Ishikawa (cell line): ENCODE measurements at regions not wholly inside any gene's neighbourhood (a gene's known extent, or its start where the extent isn't known, plus 50 kb on each side); places are given as distances from the start of the nearest gene placed in this dataset.

Experiments
- CEBPB ChIP-seq: IDR thresholded peaks from 2 replicates; pipeline ENCODE4 v1.6.1; 2012
- CREB1 ChIP-seq: IDR thresholded peaks from 2 replicates; pipeline ENCODE4 v1.6.1; 2012; ENCODE audit warnings: low read depth
- EGR1 ChIP-seq: IDR thresholded peaks from 2 replicates; pipeline ENCODE4 v1.6.1; 2012
- EP300 ChIP-seq: IDR thresholded peaks from 2 replicates; pipeline ENCODE4 v1.6.1; 2012; ENCODE audit warnings: borderline replicate concordance
- FOXM1 ChIP-seq: IDR thresholded peaks from 2 replicates; pipeline ENCODE4 v1.6.1; 2012; ENCODE audit warnings: low read depth, borderline replicate concordance
- NFIC ChIP-seq: IDR thresholded peaks from 2 replicates; pipeline ENCODE4 v1.6.1; 2012
- RAD21 ChIP-seq: IDR thresholded peaks from 2 replicates; pipeline ENCODE4 v1.6.1; 2012; ENCODE audit warnings: low read depth
- TAF1 ChIP-seq: IDR thresholded peaks from 2 replicates; pipeline ENCODE4 v1.6.1; 2012; ENCODE audit warnings: low read depth, mild to moderate bottlenecking
- TCF12 ChIP-seq: IDR thresholded peaks from 2 replicates; pipeline ENCODE4 v1.6.1; 2012; ENCODE audit warnings: low read depth
- TEAD4 ChIP-seq: IDR thresholded peaks from 2 replicates; pipeline ENCODE4 v1.6.1; 2012
- YY1 ChIP-seq: IDR thresholded peaks from 2 replicates; pipeline ENCODE4 v1.6.1; 2012; ENCODE audit warnings: low read depth
- ZBTB7A ChIP-seq: IDR thresholded peaks from 2 replicates; pipeline ENCODE4 v1.6.1; 2012; ENCODE audit warnings: low read depth
- TF ChIP-seq, protein P1 (sequence below): IDR thresholded peaks from 2 replicates; pipeline ENCODE4 v1.6.1; 2012
- TF ChIP-seq, protein P2 (sequence below): IDR thresholded peaks from 2 replicates; pipeline ENCODE4 v1.6.1; 2012; ENCODE audit warnings: low read depth, mild to moderate bottlenecking
- TF ChIP-seq, protein P3 (sequence below): IDR thresholded peaks from 2 replicates; pipeline ENCODE4 v1.6.1; 2012

DNA sequence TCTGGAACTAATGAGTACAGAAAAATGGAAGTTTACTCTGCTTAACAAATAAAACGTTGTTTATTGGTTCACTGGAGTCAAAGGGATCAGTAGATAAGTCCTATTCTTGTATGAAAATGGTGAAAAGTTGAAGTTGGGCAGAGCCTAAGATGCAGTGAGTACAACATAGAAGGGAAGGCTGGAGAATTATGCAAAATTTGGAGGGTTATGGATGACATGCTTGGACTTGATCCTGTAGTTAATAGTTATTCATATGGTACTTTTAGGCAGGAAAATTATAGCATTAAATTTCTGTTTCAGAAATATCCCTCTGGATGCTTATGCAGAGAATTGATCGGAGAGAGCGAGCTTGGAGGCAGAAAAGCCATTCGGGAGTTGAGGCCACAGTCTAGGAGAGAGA is 167.6 kb downstream of the KCNS3 start:
- TF ChIP-seq EP300 = no peak

DNA sequence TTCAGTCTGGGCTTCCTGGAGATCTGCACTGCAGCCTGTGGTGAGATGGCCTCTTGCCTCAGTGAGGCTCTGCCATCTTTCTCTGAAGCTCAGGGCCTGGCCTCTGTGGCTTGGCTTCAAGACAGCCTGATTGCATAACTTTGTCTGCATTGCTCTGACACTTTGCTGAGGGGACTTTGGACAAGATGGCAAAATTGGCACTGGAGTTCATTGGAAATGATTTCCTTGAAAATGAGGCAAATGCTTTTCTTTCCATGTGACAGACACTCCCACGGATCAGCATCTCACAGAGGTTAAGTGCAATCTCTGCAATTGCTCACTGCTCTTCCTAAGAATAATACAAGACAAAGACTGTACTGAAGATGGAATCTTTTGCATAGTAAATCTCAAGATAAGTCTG is 166.8 kb downstream of the KCNS3 start:
- no peak for TF ChIP-seq YY1
- TF ChIP-seq RAD21 = no peak

DNA sequence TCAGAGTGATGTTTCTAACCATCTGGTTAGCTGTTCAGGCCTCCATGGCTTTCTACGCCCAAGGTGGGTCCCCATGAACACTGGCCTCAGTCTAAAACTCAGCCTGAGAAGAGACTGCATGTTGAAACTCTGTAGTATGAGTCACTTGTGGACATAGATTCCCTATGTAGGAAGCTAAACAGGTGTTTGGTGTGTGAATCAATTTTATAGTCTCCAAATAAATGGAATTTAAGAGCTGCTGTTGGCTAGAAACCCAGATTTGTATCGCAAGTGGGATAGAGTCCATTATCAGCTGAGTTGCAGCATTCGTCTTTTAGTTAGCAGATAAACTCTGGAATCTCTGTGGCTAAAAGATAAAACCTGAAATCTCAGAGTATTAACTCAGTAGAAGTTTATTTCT is 131.4 kb downstream of the KCNS3 start:
- TF ChIP-seq, protein P1, sequence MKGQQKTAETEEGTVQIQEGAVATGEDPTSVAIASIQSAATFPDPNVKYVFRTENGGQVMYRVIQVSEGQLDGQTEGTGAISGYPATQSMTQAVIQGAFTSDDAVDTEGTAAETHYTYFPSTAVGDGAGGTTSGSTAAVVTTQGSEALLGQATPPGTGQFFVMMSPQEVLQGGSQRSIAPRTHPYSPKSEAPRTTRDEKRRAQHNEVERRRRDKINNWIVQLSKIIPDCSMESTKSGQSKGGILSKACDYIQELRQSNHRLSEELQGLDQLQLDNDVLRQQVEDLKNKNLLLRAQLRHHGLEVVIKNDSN = no peak
- TF ChIP-seq TCF12 (no peak), YY1 (no peak), NFIC (no peak)
- TF ChIP-seq, protein P2, sequence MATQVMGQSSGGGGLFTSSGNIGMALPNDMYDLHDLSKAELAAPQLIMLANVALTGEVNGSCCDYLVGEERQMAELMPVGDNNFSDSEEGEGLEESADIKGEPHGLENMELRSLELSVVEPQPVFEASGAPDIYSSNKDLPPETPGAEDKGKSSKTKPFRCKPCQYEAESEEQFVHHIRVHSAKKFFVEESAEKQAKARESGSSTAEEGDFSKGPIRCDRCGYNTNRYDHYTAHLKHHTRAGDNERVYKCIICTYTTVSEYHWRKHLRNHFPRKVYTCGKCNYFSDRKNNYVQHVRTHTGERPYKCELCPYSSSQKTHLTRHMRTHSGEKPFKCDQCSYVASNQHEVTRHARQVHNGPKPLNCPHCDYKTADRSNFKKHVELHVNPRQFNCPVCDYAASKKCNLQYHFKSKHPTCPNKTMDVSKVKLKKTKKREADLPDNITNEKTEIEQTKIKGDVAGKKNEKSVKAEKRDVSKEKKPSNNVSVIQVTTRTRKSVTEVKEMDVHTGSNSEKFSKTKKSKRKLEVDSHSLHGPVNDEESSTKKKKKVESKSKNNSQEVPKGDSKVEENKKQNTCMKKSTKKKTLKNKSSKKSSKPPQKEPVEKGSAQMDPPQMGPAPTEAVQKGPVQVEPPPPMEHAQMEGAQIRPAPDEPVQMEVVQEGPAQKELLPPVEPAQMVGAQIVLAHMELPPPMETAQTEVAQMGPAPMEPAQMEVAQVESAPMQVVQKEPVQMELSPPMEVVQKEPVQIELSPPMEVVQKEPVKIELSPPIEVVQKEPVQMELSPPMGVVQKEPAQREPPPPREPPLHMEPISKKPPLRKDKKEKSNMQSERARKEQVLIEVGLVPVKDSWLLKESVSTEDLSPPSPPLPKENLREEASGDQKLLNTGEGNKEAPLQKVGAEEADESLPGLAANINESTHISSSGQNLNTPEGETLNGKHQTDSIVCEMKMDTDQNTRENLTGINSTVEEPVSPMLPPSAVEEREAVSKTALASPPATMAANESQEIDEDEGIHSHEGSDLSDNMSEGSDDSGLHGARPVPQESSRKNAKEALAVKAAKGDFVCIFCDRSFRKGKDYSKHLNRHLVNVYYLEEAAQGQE = no peak

DNA sequence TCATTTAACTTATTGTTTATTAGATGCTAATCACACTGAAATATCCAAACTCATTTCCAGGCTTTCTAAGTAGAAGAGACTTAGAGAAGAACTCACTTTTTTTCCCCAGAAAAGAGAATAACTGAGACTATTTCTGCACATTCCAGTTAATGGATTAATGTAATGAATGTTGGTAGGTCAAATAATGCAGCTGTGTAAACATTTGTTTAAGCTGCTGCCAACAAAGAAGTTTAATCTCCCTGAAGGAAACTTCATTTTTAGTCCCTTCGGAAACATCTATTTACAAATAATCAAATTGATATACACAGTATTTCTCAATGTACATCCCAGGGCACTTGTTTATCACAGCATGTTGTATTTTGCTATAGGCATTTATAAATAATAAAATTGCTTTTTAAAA is 126.9 kb downstream of the KCNS3 start:
- TF ChIP-seq, protein P2 = no peak
- no peak for TF ChIP-seq TCF12
- TF ChIP-seq, protein P1 = no peak
- TF ChIP-seq, protein P3, sequence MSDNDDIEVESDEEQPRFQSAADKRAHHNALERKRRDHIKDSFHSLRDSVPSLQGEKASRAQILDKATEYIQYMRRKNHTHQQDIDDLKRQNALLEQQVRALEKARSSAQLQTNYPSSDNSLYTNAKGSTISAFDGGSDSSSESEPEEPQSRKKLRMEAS = no peak
- no peak for TF ChIP-seq TAF1
- no peak for TF ChIP-seq ZBTB7A
- no peak for TF ChIP-seq EGR1
- TF ChIP-seq EP300 = no peak
- TF ChIP-seq NFIC = no peak
- TF ChIP-seq CREB1 = no peak
- TF ChIP-seq CEBPB = no peak
- no peak for TF ChIP-seq FOXM1
- no peak for TF ChIP-seq TEAD4
- TF ChIP-seq RAD21 = no peak

DNA sequence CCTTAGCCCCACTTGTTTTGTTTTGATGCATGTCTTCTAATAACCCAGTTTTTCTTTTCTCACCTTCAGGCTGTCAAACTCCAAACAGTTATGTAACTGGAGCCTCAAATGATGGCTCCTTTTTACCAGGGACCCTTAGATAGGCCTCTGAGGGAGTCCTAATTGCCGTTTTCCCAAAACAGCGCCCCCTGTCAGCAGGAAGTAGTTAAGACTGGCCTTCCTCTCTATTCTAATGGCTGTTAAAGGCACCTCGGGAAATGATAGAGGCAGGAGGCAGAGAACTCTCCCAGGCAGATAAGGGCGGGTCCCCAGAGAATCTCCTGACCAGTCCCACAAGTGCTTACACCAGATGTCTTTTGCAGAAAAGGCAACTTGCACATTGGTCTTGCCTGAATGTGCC is 123.2 kb downstream of the KCNS3 start:
- TF ChIP-seq TCF12 (no peak), TAF1 (no peak), RAD21 (no peak), EGR1 (no peak), NFIC (no peak), ZBTB7A (no peak), TEAD4 (no peak), EP300 (no peak), CREB1 (no peak), YY1 (no peak), CEBPB (no peak), FOXM1 (no peak)
- TF ChIP-seq, protein P1 = no peak
- TF ChIP-seq, protein P3 = no peak
- TF ChIP-seq, protein P2 = no peak

DNA sequence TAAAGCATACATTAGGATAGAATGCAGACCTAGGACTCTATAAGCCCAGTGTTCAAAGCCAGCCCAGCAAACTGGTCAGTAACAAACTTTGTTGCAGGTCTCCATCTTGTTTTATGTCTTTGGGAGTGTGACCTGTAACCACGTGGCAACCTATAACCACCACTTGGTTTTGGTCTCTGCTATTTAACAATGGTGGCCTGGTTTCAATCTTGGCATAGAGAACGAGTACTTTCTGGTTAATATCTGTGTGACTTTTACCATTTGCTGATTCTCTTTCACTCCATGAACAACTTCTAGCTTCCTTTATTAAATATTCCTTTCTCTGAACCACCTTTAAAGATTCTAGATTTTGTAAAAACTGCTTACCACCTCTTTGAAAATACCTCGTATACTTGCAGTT is 118.5 kb downstream of the KCNS3 start:
- TF ChIP-seq, protein P2 = no peak
- no peak for TF ChIP-seq TEAD4
- no peak for TF ChIP-seq ZBTB7A
- TF ChIP-seq FOXM1 = no peak
- no peak for TF ChIP-seq TCF12
- TF ChIP-seq, protein P3 = no peak
- TF ChIP-seq NFIC = no peak
- TF ChIP-seq TAF1 = no peak
- no peak for TF ChIP-seq EGR1
